C4-2B (cell line): ENCODE measurements at regions not wholly inside any gene's neighbourhood (a gene's known extent, or its start where the extent isn't known, plus 50 kb on each side); places are given as distances from the start of the nearest gene placed in this dataset.

ENCODE experiments used
- ZFX ChIP-seq: fragments of 450-650 bp; IDR thresholded peaks from 2 replicates; pipeline ENCODE4 v1.6.1; 2017
- TF ChIP-seq, protein P1 (sequence below): fragments of 450-650 bp; conservative IDR thresholded peaks from 2 replicates; pipeline ENCODE4 v1.5.1; 2017; ENCODE audit warnings: mild to moderate bottlenecking

DNA sequence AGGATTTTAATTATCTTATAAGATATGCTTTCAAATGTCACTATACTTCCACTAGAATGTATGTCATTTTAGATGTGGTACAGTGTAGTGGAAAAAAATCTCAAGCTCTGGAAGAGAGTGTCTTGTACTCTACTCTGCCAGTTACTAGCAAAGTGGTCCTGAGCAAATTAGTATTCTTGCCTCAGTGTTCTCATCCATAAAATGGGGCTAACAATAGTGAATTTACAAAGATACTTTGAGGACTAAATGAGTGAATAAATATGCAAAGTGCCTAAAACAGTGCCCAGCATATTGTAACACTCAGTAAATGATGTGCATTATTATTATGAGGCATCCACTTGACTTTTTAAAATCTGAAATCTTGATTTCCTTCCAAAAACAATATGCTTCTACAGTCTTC is 488.9 kb upstream of the PHF14 start:
- TF ChIP-seq, protein P1, sequence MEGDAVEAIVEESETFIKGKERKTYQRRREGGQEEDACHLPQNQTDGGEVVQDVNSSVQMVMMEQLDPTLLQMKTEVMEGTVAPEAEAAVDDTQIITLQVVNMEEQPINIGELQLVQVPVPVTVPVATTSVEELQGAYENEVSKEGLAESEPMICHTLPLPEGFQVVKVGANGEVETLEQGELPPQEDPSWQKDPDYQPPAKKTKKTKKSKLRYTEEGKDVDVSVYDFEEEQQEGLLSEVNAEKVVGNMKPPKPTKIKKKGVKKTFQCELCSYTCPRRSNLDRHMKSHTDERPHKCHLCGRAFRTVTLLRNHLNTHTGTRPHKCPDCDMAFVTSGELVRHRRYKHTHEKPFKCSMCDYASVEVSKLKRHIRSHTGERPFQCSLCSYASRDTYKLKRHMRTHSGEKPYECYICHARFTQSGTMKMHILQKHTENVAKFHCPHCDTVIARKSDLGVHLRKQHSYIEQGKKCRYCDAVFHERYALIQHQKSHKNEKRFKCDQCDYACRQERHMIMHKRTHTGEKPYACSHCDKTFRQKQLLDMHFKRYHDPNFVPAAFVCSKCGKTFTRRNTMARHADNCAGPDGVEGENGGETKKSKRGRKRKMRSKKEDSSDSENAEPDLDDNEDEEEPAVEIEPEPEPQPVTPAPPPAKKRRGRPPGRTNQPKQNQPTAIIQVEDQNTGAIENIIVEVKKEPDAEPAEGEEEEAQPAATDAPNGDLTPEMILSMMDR, result no peak
- no peak for TF ChIP-seq ZFX
